WTC11 (cell line): ENCODE measurements at regions not wholly inside any gene's neighbourhood (a gene's known extent, or its start where the extent isn't known, plus 50 kb on each side); places are given as distances from the start of the nearest gene placed in this dataset.

ENCODE experiments used
- CTCF ChIP-seq: fragments of 200-600 bp; IDR thresholded peaks from 2 replicates; pipeline ENCODE4 v1.8.0; 2022; ENCODE audit warnings: antibody characterized with exemption
- RORB ChIP-seq: fragments of 250-450 bp; sonication (Bioruptor Pico); IDR thresholded peaks from 2 replicates; pipeline ENCODE4 v1.9.0; 2021; ENCODE audit warnings: mild to moderate bottlenecking
- TF ChIP-seq, protein P1 (sequence below): sonication (generic); formaldehyde crosslinking; conservative IDR thresholded peaks from 2 replicates; pipeline ENCODE4 v1.8.1; 2022; ENCODE audit warnings: mild to moderate bottlenecking, missing genetic modification reagents
- TF ChIP-seq, protein P2 (sequence below): sonication (generic); formaldehyde crosslinking; IDR thresholded peaks from 2 replicates; pipeline ENCODE4 v1.8.0; 2022; ENCODE audit warnings: mild to moderate bottlenecking, missing genetic modification reagents

DNA sequence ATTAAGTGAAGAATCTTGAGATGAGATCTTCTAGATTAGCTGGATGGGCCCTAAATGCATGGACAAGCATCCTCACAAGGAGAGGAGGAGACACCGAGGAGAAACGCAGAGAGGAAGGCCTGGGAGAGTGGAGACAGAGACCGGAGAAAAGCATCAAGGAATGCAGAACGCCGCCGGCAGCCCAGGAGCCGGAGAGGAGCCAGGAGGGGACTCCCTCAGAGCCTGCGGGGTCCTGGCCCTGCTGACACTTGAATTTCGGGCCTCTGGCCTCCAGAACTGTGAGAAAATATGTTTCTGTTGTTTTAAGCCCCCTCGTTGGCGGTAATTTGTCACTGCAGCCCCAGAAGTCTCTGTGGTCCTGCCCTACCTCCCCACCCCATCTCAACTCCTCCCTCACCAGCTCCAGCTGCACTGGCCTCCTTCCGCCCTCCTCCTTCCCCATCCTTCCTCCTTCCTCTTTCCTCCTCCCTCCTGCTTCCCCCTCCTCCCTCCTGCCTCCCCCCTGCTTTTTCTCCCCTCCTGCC is 116.7 kb downstream of the TWIST2 start:
- TF ChIP-seq, protein P1, sequence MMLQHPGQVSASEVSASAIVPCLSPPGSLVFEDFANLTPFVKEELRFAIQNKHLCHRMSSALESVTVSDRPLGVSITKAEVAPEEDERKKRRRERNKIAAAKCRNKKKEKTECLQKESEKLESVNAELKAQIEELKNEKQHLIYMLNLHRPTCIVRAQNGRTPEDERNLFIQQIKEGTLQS (CRISPR knock-in tag), result no peak
- TF ChIP-seq CTCF, result no peak
- TF ChIP-seq, protein P2, sequence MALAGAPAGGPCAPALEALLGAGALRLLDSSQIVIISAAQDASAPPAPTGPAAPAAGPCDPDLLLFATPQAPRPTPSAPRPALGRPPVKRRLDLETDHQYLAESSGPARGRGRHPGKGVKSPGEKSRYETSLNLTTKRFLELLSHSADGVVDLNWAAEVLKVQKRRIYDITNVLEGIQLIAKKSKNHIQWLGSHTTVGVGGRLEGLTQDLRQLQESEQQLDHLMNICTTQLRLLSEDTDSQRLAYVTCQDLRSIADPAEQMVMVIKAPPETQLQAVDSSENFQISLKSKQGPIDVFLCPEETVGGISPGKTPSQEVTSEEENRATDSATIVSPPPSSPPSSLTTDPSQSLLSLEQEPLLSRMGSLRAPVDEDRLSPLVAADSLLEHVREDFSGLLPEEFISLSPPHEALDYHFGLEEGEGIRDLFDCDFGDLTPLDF (CRISPR knock-in tag), result no peak
- no peak for TF ChIP-seq RORB (CRISPR knock-in tag)
